IPS DF 6.9 (cell line): ENCODE measurements at regions not wholly inside any gene's neighbourhood (a gene's known extent, or its start where the extent isn't known, plus 50 kb on each side); places are given as distances from the start of the nearest gene placed in this dataset.
"Not testable (repeated sequence)": the region's sequence is repeated elsewhere in the genome, so short reads cannot be mapped to it uniquely, and the experiment has no call there.

Experiments used
- DNase-seq: peaks from one replicate; pipeline ENCODE4 v3.0.0-alpha.2; 2013; ENCODE audit warnings: low read depth, low spot score
- H3K27ac ChIP-seq: one replicate; pipeline ENCODE4 v1.5.1; 2013; ENCODE audit warnings: low read length, control low read depth
- H3K27me3 ChIP-seq: 2 replicates; pipeline ENCODE4 v1.6.1; 2013; ENCODE audit warnings: mild to moderate bottlenecking, low read length; ENCODE audit not compliant: control insufficient read depth, insufficient read depth
- H3K36me3 ChIP-seq: 2 replicates; pipeline ENCODE4 v1.6.1; 2013; ENCODE audit warnings: low read length; ENCODE audit not compliant: control insufficient read depth, insufficient read depth
- H3K4me1 ChIP-seq: 2 replicates; pipeline ENCODE4 v1.6.1; 2013; ENCODE audit warnings: low read length; ENCODE audit not compliant: control insufficient read depth, insufficient read depth
- H3K4me3 ChIP-seq: 2 replicates; pipeline ENCODE4 v1.5.1; 2013; ENCODE audit warnings: mild to moderate bottlenecking, low read length
- H3K9me3 ChIP-seq: 2 replicates; pipeline ENCODE4 v1.6.1; 2013; ENCODE audit warnings: low read length, inconsistent platforms; ENCODE audit not compliant: control insufficient read depth, insufficient read depth
- WGBS: extraction: QIAGEN DNeasy Blood & Tissue Kit; methylation state at CpG from one replicate; pipeline ENCODE4 v1.1.7; 2013; ENCODE audit warnings: mixed read lengths, missing lambda C conversion rate; ENCODE audit not compliant: insufficient read length, insufficient coverage; 5-methylcytosine and 5-hydroxymethylcytosine counted together

GRCh38 chr7:46071076-46071475, 150.0 kb upstream of the IGFBP3 start:
- no peaks in the 10 kb centered on the region for H3K27me3 ChIP-seq
- no peaks in the 10 kb centered on the region for H3K4me1 ChIP-seq
- H3K9me3 ChIP-seq: no peaks in the 10 kb centered on the region
- WGBS: no CpG with 5 or more reads among the region's 3 CpGs
- no peak for DNase-seq
- H3K27ac ChIP-seq: no peak overlapping the region
- no peak overlapping the region for H3K4me3 ChIP-seq
- no peaks in the 10 kb centered on the region for H3K36me3 ChIP-seq

DNA sequence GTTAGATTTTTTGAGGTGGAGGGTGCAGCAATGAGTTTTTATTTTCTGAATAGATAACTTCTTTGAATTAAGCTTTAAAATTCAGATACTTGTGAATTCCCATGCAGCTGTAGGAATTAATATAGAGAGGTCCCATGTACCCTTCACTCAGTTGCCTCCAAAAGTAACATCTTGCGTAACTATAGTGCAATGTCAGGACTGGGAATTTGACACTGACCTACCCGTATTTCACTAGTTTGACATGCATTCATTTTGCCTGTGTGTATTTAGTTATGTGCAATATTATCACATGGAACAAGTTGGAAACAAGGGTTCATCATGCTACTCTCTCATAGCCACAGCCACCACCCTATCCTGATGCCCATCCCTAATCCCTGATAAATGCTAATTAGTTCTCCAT, 147.1 kb upstream of the IGFBP3 start:
- H3K4me1 ChIP-seq: no peaks in the 10 kb centered on the region
- no peaks in the 10 kb centered on the region for H3K36me3 ChIP-seq
- WGBS: no CpG with 5 or more reads among the region's 2 CpGs
- no peaks in the 10 kb centered on the region for H3K9me3 ChIP-seq
- H3K27ac ChIP-seq: no peak overlapping the region
- H3K4me3 ChIP-seq: no peak overlapping the region
- H3K27me3 ChIP-seq: no peaks in the 10 kb centered on the region
- DNase-seq: no peak

DNA sequence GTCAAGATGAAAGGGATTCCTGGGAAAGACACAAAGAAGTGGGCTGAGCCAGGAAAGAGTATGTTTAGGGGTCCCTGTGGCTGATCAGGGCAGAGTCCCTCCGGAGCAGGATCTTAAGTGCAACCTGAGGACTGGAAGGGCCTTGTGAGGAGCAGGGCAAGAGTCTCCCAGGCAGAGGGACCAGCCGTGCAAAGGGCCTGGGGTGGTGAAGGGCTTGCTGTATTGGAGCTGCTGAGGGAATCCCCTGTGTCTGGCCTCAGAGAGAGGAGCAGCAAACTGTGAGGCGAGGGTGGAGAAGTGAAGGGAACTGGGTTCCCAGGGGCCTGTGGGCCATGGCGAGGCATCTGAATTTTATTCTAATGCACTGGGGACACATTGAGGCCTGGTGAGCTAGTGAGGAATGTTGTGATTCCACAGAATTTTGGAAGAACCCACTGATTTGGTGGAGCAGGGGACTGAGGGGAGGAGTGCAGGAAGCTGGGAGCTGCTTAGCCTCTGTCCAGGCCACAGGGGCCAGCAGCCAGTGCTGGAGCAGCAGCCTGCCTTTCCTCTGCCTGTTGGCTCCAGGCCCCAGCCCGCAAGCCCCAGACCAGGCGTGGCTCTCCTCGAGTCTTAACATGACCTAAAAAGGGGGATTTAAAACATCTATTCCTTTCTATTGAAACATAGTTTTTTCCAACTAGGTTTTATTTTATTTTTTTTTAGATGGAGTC, 138.4 kb upstream of the IGFBP3 start:
- Histone ChIP-seq H3K36me3 (no peaks in the 10 kb centered on the region), H3K4me3 (no peak overlapping the region), H3K4me1 (no peaks in the 10 kb centered on the region), H3K9me3 (no peaks in the 10 kb centered on the region), H3K27ac (no peak overlapping the region), H3K27me3 (no peaks in the 10 kb centered on the region)
- no peak for DNase-seq
- WGBS: no CpG with 5 or more reads among the region's 7 CpGs

GRCh38 chr7:46058086-46058823, 137.2 kb upstream of the IGFBP3 start:
- no peaks in the 10 kb centered on the region for H3K27me3 ChIP-seq
- H3K36me3 ChIP-seq: no peaks in the 10 kb centered on the region
- no peak for DNase-seq
- H3K4me3 ChIP-seq: no peak overlapping the region
- H3K9me3 ChIP-seq: no peaks in the 10 kb centered on the region
- WGBS: no CpG with 5 or more reads among the region's 4 CpGs
- H3K4me1 ChIP-seq: no peaks in the 10 kb centered on the region
- no peak overlapping the region for H3K27ac ChIP-seq

DNA sequence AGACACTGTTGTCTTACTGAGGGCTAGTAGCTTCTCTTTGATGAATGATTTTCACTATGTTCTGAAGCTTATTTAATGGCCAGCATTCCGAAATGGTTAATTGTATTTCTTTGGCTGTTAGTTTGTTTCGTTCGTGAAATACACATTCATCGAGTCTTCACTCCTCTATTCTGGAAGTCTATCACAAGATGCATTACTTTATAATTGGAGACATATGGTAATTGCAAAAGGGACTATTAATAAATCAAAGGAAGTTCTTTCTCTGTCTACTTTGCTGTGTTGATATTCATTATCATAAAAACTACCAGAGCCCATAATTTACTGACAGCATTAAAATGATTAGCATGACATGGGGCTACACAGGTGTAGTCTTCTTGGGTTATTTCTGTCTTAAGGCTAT, 133.8 kb upstream of the IGFBP3 start:
- Histone ChIP-seq H3K4me1 (no peaks in the 10 kb centered on the region), H3K9me3 (no peaks in the 10 kb centered on the region), H3K27me3 (no peaks in the 10 kb centered on the region), H3K27ac (no peak overlapping the region), H3K36me3 (no peaks in the 10 kb centered on the region), H3K4me3 (no peak overlapping the region)
- DNase-seq: no peak
- WGBS: no CpG with 5 or more reads among the region's 4 CpGs

- H3K9me3 ChIP-seq: no peaks in the 10 kb centered on the region
- no peak overlapping the region for H3K27ac ChIP-seq
- no CpG with 5 or more reads among the region's 2 CpGs for WGBS
- H3K4me3 ChIP-seq: no peak overlapping the region
- no peaks in the 10 kb centered on the region for H3K36me3 ChIP-seq
- H3K27me3 ChIP-seq: no peaks in the 10 kb centered on the region
- DNase-seq: no peak
- H3K4me1 ChIP-seq: no peaks in the 10 kb centered on the region
Observed at GRCh38 chr7:46054272-46054671, 133.2 kb upstream of the IGFBP3 start.

- Histone ChIP-seq H3K4me3 (no peak overlapping the region), H3K27me3 (no peaks in the 10 kb centered on the region), H3K27ac (no peak overlapping the region), H3K4me1 (no peaks in the 10 kb centered on the region), H3K36me3 (no peaks in the 10 kb centered on the region), H3K9me3 (no peaks in the 10 kb centered on the region)
- no CpG with 5 or more reads among the region's 9 CpGs for WGBS
- DNase-seq: no peak
Observed at GRCh38 chr7:46047581-46047980, 126.5 kb upstream of the IGFBP3 start.

GRCh38 chr7:46043338-46043737, 122.3 kb upstream of the IGFBP3 start:
- not testable (repeated sequence) for DNase-seq, H3K9me3 ChIP-seq, H3K36me3 ChIP-seq, H3K27me3 ChIP-seq, H3K4me3 ChIP-seq, H3K4me1 ChIP-seq, H3K27ac ChIP-seq
- WGBS: no CpG with 5 or more reads among the region's 6 CpGs

- not testable (repeated sequence) for H3K4me1 ChIP-seq, H3K36me3 ChIP-seq, H3K27me3 ChIP-seq, H3K4me3 ChIP-seq, DNase-seq, H3K27ac ChIP-seq, H3K9me3 ChIP-seq
- WGBS: no CpG with 5 or more reads among the region's 1 CpG
Observed at GRCh38 chr7:46039813-46040212, 118.7 kb upstream of the IGFBP3 start.

DNA sequence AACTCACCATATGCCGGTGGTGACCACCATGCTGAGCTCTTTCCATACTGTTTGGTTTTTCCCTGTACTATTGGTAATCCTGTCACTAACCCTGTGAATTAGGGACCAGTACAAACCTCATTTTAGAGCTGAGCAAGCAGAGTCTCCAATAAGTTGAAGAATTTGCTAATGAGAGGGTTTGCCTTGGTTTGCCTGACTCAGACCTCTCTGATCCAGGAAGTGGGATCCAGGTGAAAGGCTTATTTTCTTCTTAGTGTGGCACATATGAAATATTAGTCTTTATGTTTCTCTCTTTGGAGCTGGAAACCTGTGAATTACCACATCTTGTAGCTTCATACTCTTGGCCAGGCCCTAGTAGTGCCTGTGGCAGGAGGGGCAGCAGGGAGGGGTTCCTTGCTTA, 114.1 kb upstream of the IGFBP3 start:
- Histone ChIP-seq H3K27me3 (no peaks in the 10 kb centered on the region), H3K4me1 (peaks cover 1% of the 10 kb centered on the region; the same call in 1 of the 2 replicates), H3K9me3 (no peaks in the 10 kb centered on the region), H3K27ac (no peak overlapping the region), H3K4me3 (no peak overlapping the region), H3K36me3 (no peaks in the 10 kb centered on the region)
- no CpG with 5 or more reads among the region's 1 CpG for WGBS
- DNase-seq: no peak
